DND-41 (cell line): ENCODE measurements at regions not wholly inside any gene's neighbourhood (a gene's known extent, or its start where the extent isn't known, plus 50 kb on each side); places are given as distances from the start of the nearest gene placed in this dataset.

Experiments
- ATAC-seq: fragments of 200-7000 bp; cut with Tn5 transposase; 3 replicates; pipeline ENCODE4 v1.9.1; 2021; ENCODE audit warnings: low read depth; ENCODE audit not compliant: insufficient read depth
- DNase-seq: peaks from one replicate; pipeline ENCODE4 v3.0.0-alpha.2; 2020
- H2AFZ ChIP-seq: 2 replicates; pipeline ENCODE4 v1.6.0; 2012; ENCODE audit warnings: low read depth, low read length
- H3K27ac ChIP-seq: 2 replicates; pipeline ENCODE4 v1.5.1; 2012; ENCODE audit warnings: low read length, inconsistent platforms
- H3K27me3 ChIP-seq: fragments of 200-600 bp; sonication (generic); 2 replicates; pipeline ENCODE4 v1.6.0; 2012; ENCODE audit warnings: low read length, mild to moderate bottlenecking, inconsistent platforms; ENCODE audit not compliant: insufficient read depth, poor library complexity
- H3K36me3 ChIP-seq: 2 replicates; pipeline ENCODE4 v1.5.1; 2012; ENCODE audit warnings: low read length, inconsistent platforms; ENCODE audit not compliant: insufficient read depth
- H3K4me1 ChIP-seq: 2 replicates; pipeline ENCODE4 v1.5.1; 2012; ENCODE audit warnings: mild to moderate bottlenecking, low read length; ENCODE audit not compliant: insufficient read depth
- H3K4me2 ChIP-seq: 2 replicates; pipeline ENCODE4 v1.6.0; 2012; ENCODE audit warnings: mild to moderate bottlenecking, moderate library complexity, low read length, inconsistent platforms; ENCODE audit not compliant: insufficient read depth
- H3K4me3 ChIP-seq, 2 experiments: fragments of 200-600 bp in 1 of 2; shearing (Covaris generic) in 1 of 2; 2 replicates each; pipeline ENCODE4 v1.5.1; 2012 to 2016; ENCODE audit warnings: inconsistent platforms in 2 of 2, low read length in 2 of 2, mild to moderate bottlenecking in 2 of 2, low read depth in 1 of 2, moderate library complexity in 1 of 2
- H3K79me2 ChIP-seq: 2 replicates; pipeline ENCODE4 v1.6.0; 2012; ENCODE audit warnings: low read length, inconsistent platforms; ENCODE audit not compliant: insufficient read depth
- H3K9ac ChIP-seq: 2 replicates; pipeline ENCODE4 v1.6.0; 2012; ENCODE audit warnings: low read depth, mild to moderate bottlenecking, inconsistent platforms, low read length, moderate library complexity
- H3K9me3 ChIP-seq: 2 replicates; pipeline ENCODE4 v1.5.1; 2012; ENCODE audit warnings: low read length, moderate library complexity, mild to moderate bottlenecking, inconsistent platforms; ENCODE audit not compliant: insufficient read depth, severe bottlenecking
- H4K20me1 ChIP-seq: 2 replicates; pipeline ENCODE4 v1.6.0; 2012; ENCODE audit warnings: low read length; ENCODE audit not compliant: insufficient read depth
- EZH2 ChIP-seq: IDR thresholded peaks from 3 replicates; pipeline ENCODE4 v1.6.1; 2012; ENCODE audit warnings: borderline replicate concordance, low read depth, mild to moderate bottlenecking, moderate library complexity, low read length, inconsistent platforms; ENCODE audit not compliant: severe bottlenecking
- TF ChIP-seq, protein P1 (sequence below): IDR thresholded peaks from 2 replicates; pipeline ENCODE4 v1.5.1; 2012; ENCODE audit warnings: borderline replicate concordance, low read length, moderate library complexity, mild to moderate bottlenecking; ENCODE audit not compliant: poor library complexity, severe bottlenecking; ENCODE audit errors: extremely low read depth

DNA sequence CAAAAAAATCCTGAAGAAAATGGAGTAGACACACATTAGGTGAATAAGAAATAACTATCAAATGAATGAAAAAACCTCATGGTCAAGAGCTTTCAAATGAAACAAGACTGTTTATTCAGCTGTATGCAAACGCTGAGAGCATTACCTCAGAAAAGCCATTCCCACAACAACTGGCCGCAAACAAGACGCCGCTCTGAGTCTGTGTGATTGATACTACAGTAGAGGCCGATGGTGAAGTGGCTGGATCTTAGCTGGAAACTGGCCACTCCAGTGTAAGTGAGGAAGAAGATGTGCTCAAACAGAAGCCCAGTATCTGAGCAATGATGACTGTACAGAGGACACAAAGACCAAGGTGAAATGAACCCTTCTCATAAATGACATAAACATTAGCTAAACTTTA, 252.4 kb upstream of the GHITM start:
- Histone ChIP-seq H2AFZ (no peak overlapping the region), H3K4me2 (no peak overlapping the region), H3K9me3 (no peaks in the 10 kb centered on the region), H3K27ac (no peak overlapping the region), H3K4me3 (no peak overlapping the region), H3K4me1 (no peaks in the 10 kb centered on the region), H4K20me1 (no peaks in the 10 kb centered on the region), H3K27me3 (peaks cover 9% of the 10 kb centered on the region), H3K9ac (no peak overlapping the region), H3K79me2 (no peaks in the 10 kb centered on the region), H3K36me3 (no peaks in the 10 kb centered on the region)
- no peak for ATAC-seq
- DNase-seq: no peak
- TF ChIP-seq, protein P1, sequence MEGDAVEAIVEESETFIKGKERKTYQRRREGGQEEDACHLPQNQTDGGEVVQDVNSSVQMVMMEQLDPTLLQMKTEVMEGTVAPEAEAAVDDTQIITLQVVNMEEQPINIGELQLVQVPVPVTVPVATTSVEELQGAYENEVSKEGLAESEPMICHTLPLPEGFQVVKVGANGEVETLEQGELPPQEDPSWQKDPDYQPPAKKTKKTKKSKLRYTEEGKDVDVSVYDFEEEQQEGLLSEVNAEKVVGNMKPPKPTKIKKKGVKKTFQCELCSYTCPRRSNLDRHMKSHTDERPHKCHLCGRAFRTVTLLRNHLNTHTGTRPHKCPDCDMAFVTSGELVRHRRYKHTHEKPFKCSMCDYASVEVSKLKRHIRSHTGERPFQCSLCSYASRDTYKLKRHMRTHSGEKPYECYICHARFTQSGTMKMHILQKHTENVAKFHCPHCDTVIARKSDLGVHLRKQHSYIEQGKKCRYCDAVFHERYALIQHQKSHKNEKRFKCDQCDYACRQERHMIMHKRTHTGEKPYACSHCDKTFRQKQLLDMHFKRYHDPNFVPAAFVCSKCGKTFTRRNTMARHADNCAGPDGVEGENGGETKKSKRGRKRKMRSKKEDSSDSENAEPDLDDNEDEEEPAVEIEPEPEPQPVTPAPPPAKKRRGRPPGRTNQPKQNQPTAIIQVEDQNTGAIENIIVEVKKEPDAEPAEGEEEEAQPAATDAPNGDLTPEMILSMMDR: no peak
- no peak for TF ChIP-seq EZH2

DNA sequence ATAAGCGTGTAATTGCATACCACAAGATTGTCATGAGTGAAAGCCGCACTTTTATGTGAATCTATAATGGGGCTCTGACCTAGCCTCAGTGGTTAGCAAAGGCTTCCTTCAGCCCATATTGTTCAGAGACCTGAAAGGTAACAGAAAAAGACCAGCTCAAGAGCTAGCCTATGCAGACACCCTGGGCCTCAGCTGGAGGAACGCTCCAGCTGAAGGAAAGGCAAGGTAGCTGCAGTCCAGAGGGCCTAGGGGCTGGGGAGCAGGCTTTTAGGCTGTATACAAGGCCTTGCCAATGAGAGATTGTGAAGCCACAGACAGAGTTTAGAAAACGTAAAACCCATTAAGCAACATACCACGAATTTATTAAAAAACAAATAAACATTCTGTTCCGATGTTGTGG, 246.6 kb upstream of the GHITM start:
- H3K36me3 ChIP-seq: no peaks in the 10 kb centered on the region
- H3K4me2 ChIP-seq: no peak overlapping the region
- DNase-seq (no peak), ATAC-seq (no peak)
- no peak overlapping the region for H3K4me3 ChIP-seq
- H3K27me3 ChIP-seq: peaks cover 9% of the 10 kb centered on the region
- H3K79me2 ChIP-seq: no peaks in the 10 kb centered on the region
- no peaks in the 10 kb centered on the region for H3K9me3 ChIP-seq
- no peaks in the 10 kb centered on the region for H4K20me1 ChIP-seq
- H2AFZ ChIP-seq: no peak overlapping the region
- H3K4me1 ChIP-seq: no peaks in the 10 kb centered on the region
- no peak overlapping the region for H3K9ac ChIP-seq
- TF ChIP-seq EZH2: no peak
- TF ChIP-seq, protein P1: no peak
- no peak overlapping the region for H3K27ac ChIP-seq

DNA sequence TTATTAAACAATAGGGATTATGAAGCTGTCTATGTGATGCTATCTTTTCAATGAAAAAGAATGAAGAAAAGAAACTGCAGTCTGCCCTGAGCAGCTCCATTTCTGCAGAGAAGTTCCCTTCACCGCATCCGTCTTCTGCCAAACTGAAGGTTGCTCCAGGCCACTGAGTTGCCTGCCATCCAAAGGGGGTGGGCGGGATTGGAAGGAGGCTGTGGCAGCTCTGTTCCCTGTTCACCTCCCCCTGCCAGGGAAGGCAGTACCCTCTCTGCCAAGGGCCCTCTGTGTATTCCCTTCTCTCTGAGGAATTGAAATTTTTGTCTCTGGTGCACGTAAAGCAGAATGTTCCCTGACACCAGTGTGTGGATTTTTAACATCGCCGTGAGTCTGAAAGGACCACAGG, 243.1 kb upstream of the GHITM start:
- Histone ChIP-seq H3K27ac (no peak overlapping the region), H3K4me3 (no peak overlapping the region), H3K36me3 (no peaks in the 10 kb centered on the region), H3K9me3 (no peaks in the 10 kb centered on the region), H3K4me1 (no peaks in the 10 kb centered on the region), H3K27me3 (peaks cover 3% of the 10 kb centered on the region), H4K20me1 (no peaks in the 10 kb centered on the region), H3K4me2 (no peak overlapping the region), H3K79me2 (no peaks in the 10 kb centered on the region), H2AFZ (no peak overlapping the region), H3K9ac (no peak overlapping the region)
- ATAC-seq (no peak), DNase-seq (no peak)
- TF ChIP-seq, protein P1: no peak
- TF ChIP-seq EZH2: no peak

DNA sequence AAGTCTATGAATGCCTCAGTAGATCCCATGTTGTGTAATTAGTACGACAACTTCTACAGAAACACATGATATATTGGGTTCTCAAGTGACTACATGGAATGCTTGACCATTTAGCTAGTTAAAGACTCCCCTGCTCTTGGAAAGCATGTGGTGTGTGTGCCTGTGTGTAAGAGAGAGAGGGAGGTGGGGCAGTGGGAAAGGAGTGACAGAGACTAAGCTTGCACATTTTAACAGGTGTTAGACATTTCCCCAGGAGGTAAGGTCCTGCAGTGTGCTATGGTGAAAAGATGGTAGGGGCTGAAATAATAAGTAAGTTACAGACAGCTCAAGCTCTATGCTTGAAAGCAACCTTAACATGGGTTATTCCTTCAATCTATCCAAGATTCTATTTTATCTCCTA, 241.7 kb upstream of the GHITM start:
- Histone ChIP-seq H3K27me3 (no peaks in the 10 kb centered on the region), H3K36me3 (no peaks in the 10 kb centered on the region), H3K4me2 (no peak overlapping the region), H3K4me3 (no peak overlapping the region), H4K20me1 (no peaks in the 10 kb centered on the region), H2AFZ (no peak overlapping the region), H3K9ac (no peak overlapping the region), H3K79me2 (no peaks in the 10 kb centered on the region), H3K9me3 (no peaks in the 10 kb centered on the region), H3K4me1 (no peaks in the 10 kb centered on the region), H3K27ac (no peak overlapping the region)
- ATAC-seq (no peak), DNase-seq (no peak)
- TF ChIP-seq, protein P1: no peak
- TF ChIP-seq EZH2: no peak
